Ishikawa (cell line): ENCODE measurements at regions not wholly inside any gene's neighbourhood (a gene's known extent, or its start where the extent isn't known, plus 50 kb on each side); places are given as distances from the start of the nearest gene placed in this dataset.

Experiments used
- CEBPB ChIP-seq: IDR thresholded peaks from 2 replicates; pipeline ENCODE4 v1.6.1; 2012
- CREB1 ChIP-seq: IDR thresholded peaks from 2 replicates; pipeline ENCODE4 v1.6.1; 2012; ENCODE audit warnings: low read depth
- EGR1 ChIP-seq: IDR thresholded peaks from 2 replicates; pipeline ENCODE4 v1.6.1; 2012
- EP300 ChIP-seq: IDR thresholded peaks from 2 replicates; pipeline ENCODE4 v1.6.1; 2012; ENCODE audit warnings: borderline replicate concordance
- FOXM1 ChIP-seq: IDR thresholded peaks from 2 replicates; pipeline ENCODE4 v1.6.1; 2012; ENCODE audit warnings: low read depth, borderline replicate concordance
- MAX ChIP-seq: IDR thresholded peaks from 2 replicates; pipeline ENCODE4 v1.6.1; 2012
- NFIC ChIP-seq: IDR thresholded peaks from 2 replicates; pipeline ENCODE4 v1.6.1; 2012
- RAD21 ChIP-seq: IDR thresholded peaks from 2 replicates; pipeline ENCODE4 v1.6.1; 2012; ENCODE audit warnings: low read depth
- REST ChIP-seq: IDR thresholded peaks from 2 replicates; pipeline ENCODE4 v1.6.1; 2012; ENCODE audit warnings: low read depth, mild to moderate bottlenecking
- TAF1 ChIP-seq: IDR thresholded peaks from 2 replicates; pipeline ENCODE4 v1.6.1; 2012; ENCODE audit warnings: low read depth, mild to moderate bottlenecking
- TCF12 ChIP-seq: IDR thresholded peaks from 2 replicates; pipeline ENCODE4 v1.6.1; 2012; ENCODE audit warnings: low read depth
- TEAD4 ChIP-seq: IDR thresholded peaks from 2 replicates; pipeline ENCODE4 v1.6.1; 2012
- USF1 ChIP-seq: IDR thresholded peaks from 2 replicates; pipeline ENCODE4 v1.6.1; 2012
- YY1 ChIP-seq: IDR thresholded peaks from 2 replicates; pipeline ENCODE4 v1.6.1; 2012; ENCODE audit warnings: low read depth

GRCh38 chr20:39095870-39096269 is 133.7 kb downstream of the DHX35 start:
- TF ChIP-seq MAX, result no peak
- TF ChIP-seq REST, result no peak
- no peak for TF ChIP-seq TAF1
- no peak for TF ChIP-seq YY1
- TF ChIP-seq USF1, result no peak
- TF ChIP-seq CREB1, result no peak
- no peak for TF ChIP-seq RAD21
- TF ChIP-seq NFIC, result no peak
- no peak for TF ChIP-seq EGR1
- no peak for TF ChIP-seq TEAD4
- no peak for TF ChIP-seq EP300
- TF ChIP-seq FOXM1, result no peak
- no peak for TF ChIP-seq TCF12
- TF ChIP-seq CEBPB, result no peak
